ENCODE measurements at regions not wholly inside any gene's neighbourhood (a gene's known extent, or its start where the extent isn't known, plus 50 kb on each side); places are given as distances from the start of the nearest gene placed in this dataset.

GRCh38 chr16:47995354-47995753 lies 160.4 kb downstream of the ABCC12 start:
- H3K27me3 ChIP-seq, result no peaks in the 10 kb centered on the region
- no peaks in the 10 kb centered on the region for H3K36me3 ChIP-seq
- H3K27ac ChIP-seq, result no peak overlapping the region
- DNase-seq (ENCODE audit: low spot score in 2 of 2), result no peak
- H3K9me3 ChIP-seq, result peaks cover 5 to 13% of the 10 kb centered on the region in 2 donors
- TF ChIP-seq POLR2AphosphoS5 (IDR thresholded peaks at IDR 0.05) (no peak), CTCF (IDR thresholded peaks at IDR 0.05) (no peak), POLR2A (IDR thresholded peaks at IDR 0.05) (no peak)
- H3K4me1 ChIP-seq, result no peaks in the 10 kb centered on the region
- no peak overlapping the region for H3K4me3 ChIP-seq
- intact Hi-C loops (cut with DNase I; ENCODE audit: low total_unique reads), result no loop called here

- H3K9me3 ChIP-seq, result peaks cover 5 to 24% of the 10 kb centered on the region in 2 donors
- H3K4me3 ChIP-seq, result no peak overlapping the region
- H3K4me1 ChIP-seq, result no peaks in the 10 kb centered on the region
- intact Hi-C loops (cut with DNase I; ENCODE audit: low total_unique reads), result no loop called here
- no peak overlapping the region for H3K27ac ChIP-seq
- DNase-seq (ENCODE audit: low spot score in 2 of 2), result no peak
- H3K27me3 ChIP-seq, result peaks cover 0 to 6% of the 10 kb centered on the region in 2 donors
- TF ChIP-seq POLR2AphosphoS5 (IDR thresholded peaks at IDR 0.05) (no peak), CTCF (IDR thresholded peaks at IDR 0.05) (no peak), POLR2A (IDR thresholded peaks at IDR 0.05) (no peak)
- no peaks in the 10 kb centered on the region for H3K36me3 ChIP-seq
These were observed 164.3 kb downstream of the ABCC12 start for GRCh38 chr16:47991491-47991890.

GRCh38 chr16:47990676-47991075 lies 165.1 kb downstream of the ABCC12 start:
- no peak for DNase-seq (ENCODE audit: low spot score in 2 of 2)
- Histone ChIP-seq H3K4me3 (no peak overlapping the region), H3K36me3 (no peaks in the 10 kb centered on the region), H3K27ac (no peak overlapping the region), H3K27me3 (peaks cover 0 to 6% of the 10 kb centered on the region in 2 donors), H3K4me1 (no peaks in the 10 kb centered on the region), H3K9me3 (peaks cover 5 to 24% of the 10 kb centered on the region in 2 donors)
- intact Hi-C loops (cut with DNase I; ENCODE audit: low total_unique reads), result no loop called here
- no peak for TF ChIP-seq POLR2A (IDR thresholded peaks at IDR 0.05)
- no peak for TF ChIP-seq CTCF (IDR thresholded peaks at IDR 0.05)
- TF ChIP-seq POLR2AphosphoS5 (IDR thresholded peaks at IDR 0.05), result no peak

- H3K36me3 ChIP-seq, result no peaks in the 10 kb centered on the region
- peaks cover 0 to 13% of the 10 kb centered on the region in 2 donors for H3K9me3 ChIP-seq
- no peaks in the 10 kb centered on the region for H3K4me1 ChIP-seq
- TF ChIP-seq POLR2AphosphoS5 (IDR thresholded peaks at IDR 0.05), result no peak
- no peak overlapping the region for H3K27ac ChIP-seq
- H3K27me3 ChIP-seq, result peaks cover 0 to 6% of the 10 kb centered on the region in 2 donors
- intact Hi-C loops (cut with DNase I; ENCODE audit: low total_unique reads), result no loop called here
- no peak overlapping the region for H3K4me3 ChIP-seq
- DNase-seq (ENCODE audit: low spot score in 2 of 2), result no peak
These were observed 168.7 kb downstream of the ABCC12 start for GRCh38 chr16:47987136-47987535.

- H3K4me1 ChIP-seq, result no peaks in the 10 kb centered on the region
- no peak overlapping the region for H3K27ac ChIP-seq
- H3K27me3 ChIP-seq, result peaks cover 0 to 6% of the 10 kb centered on the region in 2 donors
- H3K4me3 ChIP-seq, result no peak overlapping the region
- DNase-seq (ENCODE audit: low spot score in 2 of 2), result no peak
- intact Hi-C loops (cut with DNase I; ENCODE audit: low total_unique reads), result no loop called here
- no peak for TF ChIP-seq POLR2A (IDR thresholded peaks at IDR 0.05)
- TF ChIP-seq CTCF (IDR thresholded peaks at IDR 0.05), result no peak
- no peak for TF ChIP-seq POLR2AphosphoS5 (IDR thresholded peaks at IDR 0.05)
- H3K36me3 ChIP-seq, result no peaks in the 10 kb centered on the region
- H3K9me3 ChIP-seq, result peaks cover 0 to 13% of the 10 kb centered on the region in 2 donors
These were observed 169.8 kb downstream of the ABCC12 start for GRCh38 chr16:47986031-47986430.

- TF ChIP-seq POLR2AphosphoS5 (IDR thresholded peaks at IDR 0.05) (no peak), POLR2A (IDR thresholded peaks at IDR 0.05) (no peak), CTCF (IDR thresholded peaks at IDR 0.05) (no peak)
- Histone ChIP-seq H3K36me3 (no peaks in the 10 kb centered on the region), H3K27me3 (peaks cover 0 to 6% of the 10 kb centered on the region in 2 donors), H3K4me3 (no peak overlapping the region), H3K9me3 (peaks cover 0 to 4% of the 10 kb centered on the region in 2 donors), H3K4me1 (no peaks in the 10 kb centered on the region), H3K27ac (no peak overlapping the region)
- intact Hi-C loops (cut with DNase I; ENCODE audit: low total_unique reads), result no loop called here
- DNase-seq (ENCODE audit: low spot score in 2 of 2), result no peak
These were observed 171.1 kb downstream of the ABCC12 start for GRCh38 chr16:47984669-47985068.
